NCI-H2107 (cell line): ENCODE measurements at regions not wholly inside any gene's neighbourhood (a gene's known extent, or its start where the extent isn't known, plus 50 kb on each side); places are given as distances from the start of the nearest gene placed in this dataset.
"Not testable (repeated sequence)": the region's sequence is repeated elsewhere in the genome, so short reads cannot be mapped to it uniquely, and the experiment has no call there.

ENCODE experiments used
- DNase-seq: peaks from one replicate; lab custom pipeline; 2025; lab: John Stamatoyannopoulos, UW

DNA sequence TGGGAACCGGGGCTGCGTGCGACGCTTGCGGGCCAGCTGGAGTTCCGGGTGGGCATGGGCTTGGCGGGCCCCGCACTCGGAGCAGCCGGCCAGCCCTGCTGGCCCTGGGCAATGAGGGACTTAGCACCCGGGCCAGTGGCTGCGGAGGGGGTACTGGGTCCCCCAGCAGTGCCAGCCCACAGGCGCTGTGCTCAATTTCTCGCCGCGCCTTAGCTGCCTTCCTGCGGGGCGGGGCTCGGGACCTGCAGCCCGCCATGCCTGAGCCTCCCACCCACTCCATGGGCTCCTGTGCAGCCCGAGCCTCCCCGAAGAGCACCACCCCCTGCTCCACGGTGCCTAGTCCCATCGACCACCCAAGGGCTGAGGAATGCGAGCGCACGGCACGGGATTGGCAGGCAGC is 63.8 kb downstream of the PLXNA1 start:
- not testable (repeated sequence) for DNase-seq

DNA sequence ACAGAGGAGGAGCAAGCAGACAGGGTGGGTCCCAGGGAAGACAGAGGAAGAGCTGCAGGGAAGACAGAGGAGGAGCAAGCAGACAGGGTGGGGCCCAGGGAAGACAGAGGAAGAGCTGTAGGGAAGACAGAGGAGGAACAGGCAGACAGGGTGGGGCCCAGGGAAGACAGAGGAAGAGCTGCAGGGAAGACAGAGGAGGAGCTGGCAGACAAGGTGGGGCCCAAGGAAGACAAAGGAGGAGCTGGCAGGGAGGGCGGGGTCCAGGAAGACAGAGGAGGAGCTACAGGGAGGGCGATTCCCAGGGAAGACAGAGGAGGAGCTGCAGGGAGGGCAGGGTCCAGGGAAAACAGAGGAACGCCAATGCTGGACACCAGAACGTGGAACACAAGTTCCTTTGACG is 66.5 kb downstream of the PLXNA1 start:
- DNase-seq, result no peak

DNA sequence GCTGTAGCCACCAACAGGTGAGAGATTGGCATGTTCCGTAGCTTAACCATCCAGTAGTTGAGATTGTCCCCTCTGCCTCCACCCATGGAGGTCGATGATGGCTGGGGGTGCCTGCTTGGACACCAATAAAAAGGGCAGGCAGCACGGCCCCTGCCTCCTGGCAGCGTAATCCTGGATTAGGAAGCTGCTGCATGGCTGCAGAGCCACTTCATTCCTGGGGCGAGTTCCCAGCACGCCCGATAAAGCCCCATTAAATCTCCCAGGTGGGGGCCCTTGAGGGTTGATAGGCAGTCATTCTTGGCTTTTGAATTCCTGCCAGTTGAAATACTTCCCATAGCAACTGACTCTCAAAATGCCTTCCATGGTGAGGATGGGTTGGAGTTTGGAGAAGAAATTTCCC is 67.8 kb downstream of the PLXNA1 start:
- DNase-seq, result no peak

DNA sequence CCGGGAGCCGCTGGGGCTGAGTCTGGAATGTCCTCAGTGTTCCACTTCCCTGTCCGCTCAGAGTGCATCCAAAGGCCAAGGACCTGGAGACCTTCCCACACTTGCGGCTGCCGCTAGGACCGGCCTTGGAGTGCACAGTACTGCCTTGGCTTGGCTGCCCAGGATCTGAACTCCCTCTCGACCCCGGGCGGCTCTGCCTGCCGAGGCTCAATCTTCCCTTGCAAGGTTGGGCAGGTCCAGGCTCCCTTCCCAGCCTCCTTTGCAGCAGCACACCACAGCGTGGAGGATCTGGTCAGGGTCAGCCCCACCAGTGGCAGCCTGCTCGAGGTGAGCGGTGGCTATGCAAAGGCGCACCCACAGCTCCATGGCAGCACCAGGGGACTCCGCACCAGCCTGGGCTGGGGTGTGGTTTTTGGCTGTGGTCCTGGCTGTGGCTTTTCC is 69.2 kb downstream of the PLXNA1 start:
- DNase-seq, result no peak

DNA sequence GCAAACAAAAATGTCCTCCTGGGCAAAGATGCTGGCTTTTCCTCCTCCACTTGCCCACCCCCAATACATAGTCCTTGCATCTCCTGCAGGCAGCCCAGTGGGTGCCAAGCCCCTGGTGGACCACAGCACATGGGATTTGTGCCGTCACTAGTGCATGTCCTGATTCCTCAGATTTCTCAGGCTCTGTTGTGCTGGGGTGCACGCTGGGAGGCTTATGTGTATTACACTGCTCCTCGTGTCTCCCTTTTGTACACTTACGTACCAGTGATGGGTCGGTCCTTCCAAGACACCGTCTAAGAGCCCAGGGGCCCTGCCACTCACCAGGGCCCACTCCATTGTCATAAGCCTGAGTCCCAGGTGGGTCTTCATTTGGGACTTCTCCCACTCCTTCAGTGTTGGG is 70.1 kb downstream of the PLXNA1 start:
- DNase-seq, result no peak

DNA sequence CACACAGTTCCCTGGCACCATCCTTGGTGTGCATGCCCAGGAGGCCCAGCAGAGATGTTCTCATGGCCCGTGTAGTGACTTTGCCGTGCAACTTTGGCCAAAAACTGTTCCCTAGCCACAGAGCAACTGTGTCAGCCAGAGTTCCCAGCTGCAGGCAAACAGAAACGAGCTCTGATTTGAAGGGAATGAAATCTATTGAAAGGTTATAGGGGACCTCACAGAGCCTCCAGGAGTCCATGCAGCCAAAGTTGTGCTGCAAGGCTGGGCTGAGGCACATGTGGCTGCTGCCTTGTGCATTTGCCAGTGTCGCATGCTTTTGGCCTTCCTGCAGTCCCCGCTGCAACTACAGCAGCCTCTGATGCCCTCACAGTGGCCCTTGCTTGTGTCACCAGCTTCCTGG is 70.5 kb downstream of the PLXNA1 start:
- DNase-seq, result no peak

DNA sequence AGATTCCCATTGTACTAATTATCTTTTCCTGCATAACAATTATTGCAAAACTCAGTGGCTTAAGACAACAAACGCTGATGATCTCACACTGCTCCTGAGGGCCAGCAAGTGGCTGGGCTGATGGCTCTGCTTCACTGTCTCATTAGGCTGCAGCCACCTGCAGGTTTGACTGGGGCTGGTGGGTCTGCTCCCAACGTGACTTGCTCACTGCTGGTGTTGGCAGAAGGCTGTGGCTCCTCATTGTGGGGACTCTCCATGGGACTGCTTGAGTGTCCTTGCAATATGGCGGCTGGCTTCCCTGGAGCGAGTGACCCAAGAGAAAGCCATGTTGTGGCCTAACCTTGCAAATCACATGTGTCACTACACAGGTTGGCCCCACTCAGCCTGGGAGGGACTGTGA is 71.1 kb downstream of the PLXNA1 start:
- DNase-seq, result no peak

DNA sequence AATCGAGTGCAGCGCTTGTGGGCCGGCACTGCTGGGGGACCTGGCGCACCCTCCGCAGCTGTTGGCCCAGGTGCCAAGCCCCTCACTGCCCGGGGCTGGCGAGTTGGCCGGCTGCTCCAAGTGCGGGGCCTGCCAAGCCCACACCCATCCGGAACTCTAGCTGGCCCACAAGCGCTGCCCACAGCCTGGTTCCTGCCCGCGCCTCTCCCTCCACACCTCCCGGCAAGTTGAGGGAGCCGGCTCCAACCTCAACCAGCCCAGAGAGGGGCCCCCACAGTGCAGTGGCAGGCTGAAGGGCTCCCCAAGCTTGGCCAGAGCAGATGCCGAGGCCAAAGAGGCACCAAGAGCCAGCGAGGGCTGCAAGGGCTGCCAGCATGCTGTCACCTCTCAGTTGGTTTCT is 73.4 kb downstream of the PLXNA1 start:
- no peak for DNase-seq

DNA sequence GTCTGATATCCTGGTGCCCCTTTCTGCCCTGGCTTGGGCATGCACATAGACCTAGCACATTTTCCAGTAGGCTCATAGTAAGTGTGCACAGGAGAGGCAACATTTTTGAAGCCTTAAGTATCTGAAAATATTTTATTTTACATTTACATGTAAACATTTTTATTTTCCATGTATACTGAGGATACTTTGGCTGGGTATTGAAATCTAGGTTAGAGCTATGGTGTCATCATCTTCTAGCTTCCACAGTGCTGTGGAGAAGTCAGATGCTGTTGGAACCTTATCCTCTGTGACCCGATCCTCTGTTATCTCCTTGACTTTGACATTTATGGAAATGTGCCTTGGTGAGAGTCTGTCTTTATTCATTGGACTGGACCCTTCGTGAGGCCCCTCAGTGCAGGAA is 74.1 kb downstream of the PLXNA1 start:
- DNase-seq, result no peak

DNA sequence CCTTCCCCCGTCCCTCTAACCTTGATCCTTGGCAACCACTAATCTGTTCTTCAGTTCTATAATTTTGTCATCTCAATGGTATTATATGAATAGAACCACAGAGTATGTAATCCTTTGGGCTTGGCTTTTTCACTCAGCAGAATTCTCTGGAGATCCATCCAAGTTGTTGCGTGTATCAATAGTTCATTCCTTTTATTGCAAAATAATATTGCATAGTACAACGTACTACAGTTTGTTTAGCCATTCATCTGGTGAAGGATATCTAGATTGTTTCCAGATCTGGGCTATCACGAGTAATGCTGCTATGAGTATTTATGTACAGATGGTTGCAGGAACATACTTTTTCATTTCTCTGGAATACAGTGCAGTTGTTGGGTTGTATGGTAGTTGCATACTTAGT is 76.2 kb downstream of the PLXNA1 start:
- DNase-seq, result no peak

DNA sequence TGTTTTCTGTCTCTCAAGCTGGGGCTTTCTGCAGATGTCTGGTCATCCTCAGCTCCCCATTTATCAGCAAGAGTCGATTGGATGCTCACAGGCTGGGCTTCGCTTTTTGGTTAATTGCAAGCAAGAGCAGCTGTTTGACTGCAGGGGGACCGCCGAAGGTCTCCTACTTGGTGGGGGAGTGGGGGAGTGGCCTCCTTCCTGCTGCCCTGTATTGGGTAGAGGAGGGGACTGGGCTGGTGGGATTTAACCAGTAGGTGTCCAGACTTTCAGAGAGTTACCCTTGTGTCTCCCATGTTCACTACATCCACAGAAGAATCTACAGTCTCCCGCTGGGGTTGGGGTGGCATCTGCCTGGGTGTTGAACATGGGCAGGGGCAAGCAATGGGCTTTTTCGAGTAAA is 78.7 kb downstream of the PLXNA1 start:
- DNase-seq, result no peak

DNA sequence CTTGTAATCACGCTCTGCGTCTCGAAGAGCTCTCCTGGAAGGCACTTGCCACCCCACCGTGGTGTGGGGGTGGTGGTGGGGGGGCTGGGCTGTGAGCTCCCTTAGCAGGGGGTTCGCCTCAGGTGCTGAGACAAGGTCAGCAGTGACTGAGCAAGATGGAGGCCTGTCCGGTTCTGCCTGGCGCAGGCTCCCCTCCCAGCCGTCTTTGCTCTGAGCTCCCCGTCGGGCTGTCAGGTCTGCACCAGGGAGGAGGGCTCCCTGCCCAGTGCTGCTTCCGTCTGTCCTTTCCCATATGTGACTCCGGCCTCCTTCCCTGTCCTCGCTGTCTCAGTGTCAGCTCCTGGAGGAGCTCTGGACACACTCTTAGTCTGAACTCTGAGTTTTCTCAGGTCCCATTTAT is 80.0 kb downstream of the PLXNA1 start:
- no peak for DNase-seq

DNA sequence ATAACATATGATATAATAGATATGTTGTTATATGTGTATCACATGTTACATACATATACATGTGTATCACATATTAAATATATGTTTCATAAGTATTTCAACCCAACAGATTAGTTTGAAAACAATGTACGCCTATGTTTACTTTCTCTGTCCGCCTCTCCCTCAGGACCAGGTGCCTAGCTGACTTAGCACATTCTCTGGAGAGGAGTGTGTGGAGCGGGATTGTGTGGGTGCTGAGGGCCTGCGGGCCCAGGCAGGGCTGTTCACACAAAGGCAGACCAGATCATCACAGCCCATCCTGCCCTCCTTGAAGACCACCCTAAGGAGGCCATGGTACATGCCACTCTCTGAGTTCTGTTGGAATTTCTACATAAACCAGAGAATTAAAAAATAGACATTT is 81.0 kb downstream of the PLXNA1 start:
- DNase-seq, result no peak

DNA sequence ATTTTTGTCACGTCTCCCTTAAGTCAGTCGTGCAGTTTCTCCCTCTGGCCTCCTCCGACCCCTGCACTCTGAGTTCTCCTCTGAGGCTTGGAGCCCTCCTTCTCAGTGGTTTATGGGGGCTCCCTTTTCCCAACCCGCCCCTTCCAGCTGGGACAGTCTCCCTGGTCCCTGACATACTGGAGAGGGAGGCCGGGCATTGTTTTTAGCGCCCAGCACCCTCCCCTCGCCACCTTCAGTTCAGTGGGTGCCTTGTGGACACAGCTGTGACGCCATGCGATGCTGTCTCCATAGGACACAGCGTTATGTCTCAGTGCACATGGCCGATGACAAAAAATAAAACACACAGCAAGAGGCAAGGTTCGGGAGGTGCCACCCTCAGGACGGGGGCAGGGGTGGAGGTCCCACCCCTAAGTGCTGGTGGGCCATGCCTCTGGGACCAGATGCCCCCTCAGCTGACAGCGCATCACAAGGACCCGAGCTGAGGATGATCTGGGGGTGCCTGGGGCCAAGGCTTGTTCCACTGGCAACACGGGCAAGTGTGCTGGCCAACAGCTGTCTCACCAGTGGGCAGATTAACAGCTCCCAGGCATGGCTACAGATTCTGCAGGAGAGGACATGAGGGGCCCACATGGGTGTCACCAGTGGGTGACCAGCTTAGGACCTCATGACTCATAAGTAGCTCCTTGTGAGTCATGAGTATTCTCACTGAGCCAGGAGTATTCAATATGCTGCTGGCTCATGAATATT is 81.6 kb downstream of the PLXNA1 start:
- no peak for DNase-seq

DNA sequence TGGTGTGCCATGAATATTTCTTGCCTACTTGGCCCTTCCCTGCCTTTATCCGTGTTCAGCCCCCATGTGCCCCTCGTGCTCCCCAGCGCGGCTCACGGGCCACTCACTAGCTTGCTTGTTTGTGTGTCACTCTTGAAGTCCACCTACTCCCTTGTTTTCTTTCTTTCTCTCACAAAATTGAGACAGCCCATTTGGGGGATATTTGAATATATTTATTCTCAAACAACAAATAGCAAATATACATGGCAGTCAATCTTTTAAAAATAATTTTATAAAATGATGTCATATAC is 82.2 kb downstream of the PLXNA1 start:
- no peak for DNase-seq

DNA sequence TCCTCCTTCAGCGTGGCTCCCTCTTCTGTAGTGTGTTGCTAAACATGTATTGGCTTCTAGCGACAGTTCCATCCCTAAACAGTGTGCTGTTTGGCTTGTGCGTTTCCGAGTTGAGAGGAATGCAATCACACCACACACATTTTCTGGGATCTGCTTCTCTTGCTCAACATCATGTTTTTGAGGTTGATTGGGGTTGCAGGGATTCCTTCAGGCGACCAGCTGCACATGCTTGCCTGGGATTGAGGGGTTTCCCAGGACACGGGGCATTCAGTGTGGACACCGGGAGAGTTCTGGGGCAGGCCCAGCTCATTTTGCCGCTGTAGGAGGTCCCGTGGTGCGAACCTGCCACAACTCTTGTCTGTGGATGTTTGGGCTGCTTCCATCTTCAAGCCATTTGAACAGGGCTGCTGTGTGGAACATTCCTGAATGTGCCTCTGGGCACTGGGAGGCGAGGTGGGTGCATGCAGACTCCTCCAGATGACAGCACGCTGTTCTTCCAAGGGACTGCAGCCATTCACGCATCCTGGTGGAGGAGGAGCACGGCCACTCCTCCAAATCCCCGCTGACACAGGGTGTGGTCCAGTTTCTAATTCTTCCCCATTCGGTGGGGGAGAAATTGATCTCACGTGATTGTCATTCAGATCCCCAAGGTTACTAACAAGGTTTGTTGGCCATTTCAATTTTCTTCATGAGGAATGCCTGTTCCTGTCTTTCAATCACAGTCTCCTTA is 82.8 kb downstream of the PLXNA1 start:
- DNase-seq, result no peak

DNA sequence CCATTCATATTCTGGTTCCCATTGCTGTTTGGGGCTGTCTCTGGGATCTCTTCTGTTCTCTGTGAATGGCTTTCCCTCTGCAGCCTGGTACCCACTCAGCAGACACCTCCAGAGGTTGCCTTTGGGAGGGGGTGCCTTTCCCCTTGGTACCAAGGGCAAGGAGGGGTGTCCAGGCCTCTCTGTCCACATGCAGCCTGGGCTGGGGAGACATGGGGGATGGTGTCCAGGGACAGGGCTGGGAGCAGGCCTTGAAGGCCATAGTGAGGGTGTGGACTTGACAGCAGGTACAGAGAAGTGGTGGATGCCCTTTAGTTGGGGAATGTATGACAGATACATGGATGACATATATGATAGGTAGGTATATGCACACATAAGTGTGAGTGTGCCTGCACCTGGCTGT is 83.7 kb downstream of the PLXNA1 start:
- no peak for DNase-seq

DNA sequence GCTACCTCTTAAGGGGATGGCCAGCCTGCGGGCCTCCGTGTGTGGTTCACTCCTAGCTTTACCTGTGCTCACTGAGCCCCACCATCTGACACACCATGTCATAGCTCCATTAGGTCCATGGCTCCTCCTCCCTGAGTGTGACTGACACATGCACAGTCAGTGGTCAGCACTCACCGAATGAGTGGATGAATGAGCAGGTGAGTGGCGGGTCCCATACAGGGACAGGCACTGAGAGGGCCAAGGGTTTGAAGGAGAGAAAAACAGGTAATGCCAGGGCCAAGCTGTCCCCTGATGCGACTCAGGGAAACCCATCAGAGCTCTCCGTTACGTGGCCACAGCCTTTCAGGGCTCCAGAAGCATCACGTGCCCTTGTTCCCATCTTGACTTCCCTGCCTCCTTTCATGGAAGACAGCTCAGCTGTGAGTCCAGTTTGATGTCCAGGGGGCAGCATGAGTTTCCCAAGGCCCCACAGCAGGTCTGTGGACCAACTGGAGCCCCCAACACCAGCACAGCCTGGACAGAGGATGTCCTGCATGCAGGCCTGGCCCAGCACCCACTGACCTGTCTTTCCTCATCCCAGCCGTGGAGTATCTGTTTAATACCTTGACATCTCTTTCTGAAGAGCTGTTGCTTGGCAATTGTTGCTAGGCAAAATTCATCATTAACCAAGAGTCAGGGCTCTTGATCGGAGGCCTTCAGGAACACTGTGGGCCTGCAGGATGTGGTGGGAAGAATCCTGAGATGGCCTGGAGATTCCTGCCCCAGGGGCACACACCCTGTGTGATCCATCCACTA is 84.4 kb downstream of the PLXNA1 start:
- DNase-seq, result no peak

DNA sequence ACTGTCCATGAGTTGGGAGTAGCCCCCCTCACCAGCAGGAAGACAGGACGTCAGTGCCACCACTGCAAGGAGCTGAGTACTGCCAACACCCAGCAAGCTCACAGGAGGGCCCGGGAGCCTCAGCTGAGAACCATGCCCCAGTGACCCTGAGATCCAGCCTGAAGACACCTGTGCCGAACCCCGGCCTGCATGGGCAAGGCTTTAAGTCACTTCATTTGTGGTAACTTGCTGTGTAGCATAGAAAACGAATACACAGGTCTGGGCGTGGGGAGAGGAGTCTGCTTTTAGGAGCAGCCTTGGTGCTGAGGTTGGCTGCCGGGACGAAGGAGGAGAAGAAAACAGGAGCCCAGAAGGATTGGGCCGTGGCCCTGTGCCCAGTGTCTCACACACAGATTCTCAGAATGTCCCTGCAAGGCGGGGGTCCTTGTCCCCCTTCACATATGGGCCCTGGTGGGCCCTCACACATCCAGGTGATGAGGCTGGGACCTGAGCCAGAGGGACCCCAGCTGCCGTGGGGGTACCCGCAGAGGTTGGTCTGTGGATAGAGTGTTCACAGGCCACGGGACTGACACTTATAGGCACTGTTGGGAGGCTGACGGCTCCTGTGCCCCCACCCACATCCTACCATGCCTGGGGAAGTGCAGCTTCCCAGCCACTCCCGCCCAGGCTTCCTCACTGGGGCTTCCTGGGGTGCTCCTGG is 85.3 kb downstream of the PLXNA1 start:
- no peak for DNase-seq

DNA sequence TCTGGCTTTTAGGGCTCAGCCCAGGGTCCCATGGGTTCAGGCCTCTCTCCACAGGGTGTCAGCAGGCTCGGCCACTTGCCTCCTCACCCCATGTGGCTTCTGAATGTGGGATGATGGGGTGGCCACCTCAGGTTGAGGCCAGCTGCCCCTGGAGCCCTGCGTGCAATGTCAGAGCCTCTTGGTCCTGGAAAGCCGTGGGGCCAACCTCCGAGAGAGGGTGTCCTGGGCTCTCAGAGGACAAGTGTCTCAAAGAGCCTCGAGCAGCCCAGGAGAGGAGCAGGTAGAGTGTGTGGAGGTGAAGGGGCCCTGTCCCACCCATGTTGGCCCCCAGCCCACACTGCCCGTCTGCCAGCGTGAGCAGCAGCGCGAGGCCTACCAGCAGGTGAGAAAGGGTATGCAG is 86.0 kb downstream of the PLXNA1 start:
- no peak for DNase-seq

DNA sequence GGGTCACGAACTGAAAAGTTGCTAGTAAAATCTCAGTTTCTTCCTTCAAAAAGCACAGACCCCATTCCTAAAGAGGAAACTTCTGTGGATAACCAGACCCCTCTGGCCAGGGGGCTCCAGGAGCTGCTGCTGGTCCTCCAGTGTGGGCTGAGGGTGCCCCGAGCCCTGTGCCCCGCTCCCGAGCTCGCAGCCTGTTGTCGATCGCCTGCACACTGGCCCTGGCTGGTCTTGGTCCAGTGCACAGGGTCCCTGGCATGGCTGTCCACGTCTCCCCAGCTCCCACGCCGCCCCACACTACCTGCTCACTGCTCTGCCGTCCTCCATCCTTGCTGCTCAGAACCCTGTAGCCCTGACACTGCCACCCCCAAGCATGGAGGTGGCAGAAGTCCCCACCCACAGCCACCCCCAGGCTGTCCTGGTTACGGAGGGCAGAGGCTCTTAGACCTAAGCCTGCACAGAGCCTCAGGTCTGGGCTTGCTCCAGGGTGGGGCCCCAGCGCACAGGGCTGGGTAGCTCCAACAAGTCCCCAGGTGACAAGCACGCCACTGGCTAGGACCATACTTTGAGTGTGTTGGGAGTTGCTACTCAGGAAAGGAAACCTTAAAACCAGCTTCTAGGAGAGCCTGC is 87.0 kb downstream of the PLXNA1 start:
- DNase-seq, result no peak

DNA sequence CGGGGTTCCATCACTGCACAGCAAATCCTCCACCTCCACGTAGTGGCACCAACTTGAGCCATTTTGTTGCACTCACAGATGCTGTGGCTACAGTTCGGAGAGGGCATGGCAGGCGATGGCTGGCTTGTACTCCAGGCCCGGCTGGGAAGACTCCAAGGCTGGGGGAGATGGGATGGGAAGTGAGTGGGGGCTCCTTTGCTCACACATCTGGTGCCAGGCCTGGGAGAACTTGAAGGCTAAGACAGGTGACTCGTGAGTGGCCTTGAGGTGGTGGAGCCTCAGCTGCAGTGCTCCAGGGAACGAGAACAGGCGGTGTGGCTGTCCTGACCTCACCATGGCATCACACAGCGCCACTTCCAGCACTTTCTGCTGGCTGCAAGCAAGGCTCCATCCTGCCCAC is 87.9 kb downstream of the PLXNA1 start:
- no peak for DNase-seq
